ENCODE measurements at regions not wholly inside any gene's neighbourhood (a gene's known extent, or its start where the extent isn't known, plus 50 kb on each side); places are given as distances from the start of the nearest gene placed in this dataset.

- TF ChIP-seq POLR2A (IDR thresholded peaks at IDR 0.05; ENCODE audit: low read length): no peak
- no peak for TF ChIP-seq GATA1 (IDR thresholded peaks at IDR 0.05; ENCODE audit: low read depth, low read length)
These were observed 175.2 kb upstream of the GRIN2B start for GRCh38 chr12:14156606-14157005.
